GM19240 (cell line): ENCODE measurements at regions not wholly inside any gene's neighbourhood (a gene's known extent, or its start where the extent isn't known, plus 50 kb on each side); places are given as distances from the start of the nearest gene placed in this dataset.
"Not testable (repeated sequence)": the region's sequence is repeated elsewhere in the genome, so short reads cannot be mapped to it uniquely, and the experiment has no call there.

Experiments
- DNase-seq: peaks from one replicate; pipeline ENCODE4 v3.0.0; 2011; ENCODE audit warnings: low spot score; ENCODE audit not compliant: insufficient read length

DNA sequence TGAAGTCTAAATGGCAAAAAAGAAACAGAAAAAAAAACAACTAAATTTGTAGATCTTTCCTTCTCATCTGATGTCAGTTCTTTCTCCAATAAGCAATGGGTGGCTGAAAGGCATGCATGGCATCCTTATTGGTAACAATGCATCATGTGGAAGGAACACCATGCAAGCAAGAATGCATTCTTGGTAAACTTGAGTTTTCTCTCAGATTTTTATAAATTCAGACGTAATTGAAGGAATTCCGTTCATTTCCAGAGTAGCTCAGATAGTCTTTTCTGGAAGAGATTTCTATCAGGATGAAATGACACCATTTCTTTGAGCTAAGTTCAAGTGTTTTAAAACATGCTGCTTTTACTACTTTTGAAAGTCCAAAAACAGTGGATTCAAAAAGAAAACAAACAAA, 373.0 kb downstream of the COG6 start:
- no peak for DNase-seq

- no peak for DNase-seq
These were observed 375.6 kb downstream of the COG6 start for GRCh38 chr13:40031031-40031430.

DNA sequence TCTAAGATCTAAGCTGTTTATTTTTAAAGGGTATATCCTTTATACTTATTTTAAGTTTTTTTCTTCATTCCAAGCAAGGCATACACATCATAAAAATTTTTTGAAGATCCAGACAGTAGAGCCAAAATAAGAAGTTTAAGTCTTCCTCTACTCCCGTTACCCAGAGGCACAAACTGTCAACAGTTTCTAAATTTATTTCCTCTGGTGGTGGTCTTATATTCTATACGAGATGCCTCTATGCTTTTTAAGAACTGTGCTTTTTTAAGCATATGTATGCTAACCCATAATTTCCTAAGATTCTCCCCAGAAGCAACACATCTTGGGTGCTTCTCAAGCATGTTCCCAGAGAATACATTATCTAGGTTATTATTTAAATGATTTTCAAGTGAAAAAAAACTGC, 383.6 kb downstream of the COG6 start:
- no peak for DNase-seq

GRCh38 chr13:40042991-40043390, 387.5 kb downstream of the COG6 start:
- DNase-seq = no peak

- no peak for DNase-seq
These were observed 388.3 kb downstream of the COG6 start for GRCh38 chr13:40043764-40044163.

- DNase-seq = no peak
These were observed 391.9 kb downstream of the COG6 start for GRCh38 chr13:40047322-40047771.

DNA sequence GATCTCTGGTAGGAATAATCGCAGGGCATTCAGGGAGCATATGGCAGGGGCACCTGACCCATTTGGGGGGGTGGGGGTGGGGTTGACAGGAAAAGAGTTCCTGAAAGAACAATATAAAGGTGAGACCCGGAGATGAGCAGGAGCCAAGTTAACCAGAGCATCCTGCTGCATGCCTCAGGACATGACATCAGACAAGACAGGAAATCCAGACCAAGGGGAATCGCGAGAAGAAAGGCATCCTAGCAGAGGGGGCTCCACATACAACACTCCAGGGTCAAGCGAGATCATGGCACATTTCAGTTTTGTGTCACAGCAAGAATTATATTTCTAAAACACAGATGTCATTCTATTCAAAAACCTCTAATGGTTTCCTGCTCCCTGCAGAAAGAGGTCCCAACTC, 393.1 kb downstream of the COG6 start:
- no peak for DNase-seq

GRCh38 chr13:40052954-40053353, 397.5 kb downstream of the COG6 start:
- no peak for DNase-seq

DNA sequence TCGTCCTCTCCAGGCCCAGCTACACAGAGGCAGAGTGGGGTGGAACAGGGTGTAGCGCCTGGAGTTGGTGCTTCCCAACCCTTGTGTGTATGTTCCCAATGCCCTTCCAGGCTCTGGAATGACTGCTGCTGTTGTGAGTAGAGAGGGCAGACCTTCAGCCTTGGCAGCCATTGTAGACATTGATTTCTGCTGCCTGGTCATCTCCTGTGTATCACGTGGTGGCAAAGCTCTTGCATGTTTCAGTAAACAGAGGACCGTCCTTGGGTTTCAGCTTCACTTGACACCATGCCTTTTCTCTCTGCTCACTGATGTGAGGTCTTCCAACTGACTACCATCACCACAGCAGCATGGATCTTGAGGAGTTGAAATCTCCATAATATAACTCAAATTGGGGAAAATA, 397.9 kb downstream of the COG6 start:
- DNase-seq = no peak

DNA sequence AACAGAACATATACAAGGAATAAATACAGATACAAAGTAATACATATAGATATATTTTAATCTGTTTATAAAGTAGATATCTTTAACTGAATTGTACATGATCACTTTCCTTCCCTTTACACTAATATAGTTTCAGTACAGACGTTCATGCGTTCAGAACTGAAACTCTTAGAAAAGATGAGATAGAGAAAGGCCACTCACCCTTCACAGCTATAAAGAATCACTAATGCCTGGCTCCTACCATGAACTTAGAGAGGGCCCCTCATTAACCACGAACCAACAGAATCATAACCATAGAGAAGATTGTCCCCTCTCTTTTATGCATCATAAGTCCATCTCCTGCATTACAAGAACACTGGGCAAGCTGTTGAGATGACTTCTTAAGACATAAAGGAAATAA, 399.0 kb downstream of the COG6 start:
- DNase-seq = not testable (repeated sequence)

DNA sequence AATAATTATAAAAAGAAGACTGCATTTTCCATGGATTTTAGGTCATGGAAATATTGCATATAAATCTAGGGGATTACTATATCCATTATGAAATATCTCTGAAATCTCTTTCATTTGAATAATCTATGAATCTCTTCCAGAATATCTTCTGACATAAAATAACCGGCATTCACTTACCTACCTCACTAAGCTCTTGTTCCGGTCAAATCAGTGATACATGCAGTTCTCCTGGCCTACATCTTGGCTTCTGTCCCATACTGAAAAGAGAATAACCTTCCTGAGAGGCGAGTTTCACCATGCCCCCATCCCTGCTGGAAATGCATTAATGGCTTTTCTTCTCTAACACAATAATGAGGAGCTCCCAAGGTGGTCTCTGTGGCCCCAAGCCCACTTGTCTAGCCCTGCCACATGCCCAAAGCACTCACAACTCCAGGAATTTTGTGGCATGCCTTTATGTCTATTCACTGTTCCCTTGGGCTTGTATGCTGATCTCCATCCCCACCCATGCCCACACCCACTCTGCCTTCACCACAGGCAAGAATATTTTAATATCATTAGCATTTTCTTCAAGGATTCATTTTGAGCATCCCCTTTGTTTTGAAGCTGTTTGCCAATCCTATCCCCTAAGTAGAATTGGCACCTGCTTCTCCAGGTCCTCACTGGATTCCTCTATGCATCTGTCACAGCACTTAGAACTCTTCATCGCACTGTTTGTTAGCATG, 401.6 kb downstream of the COG6 start:
- DNase-seq = no peak

GRCh38 chr13:40058757-40059236, 403.3 kb downstream of the COG6 start:
- no peak for DNase-seq

DNA sequence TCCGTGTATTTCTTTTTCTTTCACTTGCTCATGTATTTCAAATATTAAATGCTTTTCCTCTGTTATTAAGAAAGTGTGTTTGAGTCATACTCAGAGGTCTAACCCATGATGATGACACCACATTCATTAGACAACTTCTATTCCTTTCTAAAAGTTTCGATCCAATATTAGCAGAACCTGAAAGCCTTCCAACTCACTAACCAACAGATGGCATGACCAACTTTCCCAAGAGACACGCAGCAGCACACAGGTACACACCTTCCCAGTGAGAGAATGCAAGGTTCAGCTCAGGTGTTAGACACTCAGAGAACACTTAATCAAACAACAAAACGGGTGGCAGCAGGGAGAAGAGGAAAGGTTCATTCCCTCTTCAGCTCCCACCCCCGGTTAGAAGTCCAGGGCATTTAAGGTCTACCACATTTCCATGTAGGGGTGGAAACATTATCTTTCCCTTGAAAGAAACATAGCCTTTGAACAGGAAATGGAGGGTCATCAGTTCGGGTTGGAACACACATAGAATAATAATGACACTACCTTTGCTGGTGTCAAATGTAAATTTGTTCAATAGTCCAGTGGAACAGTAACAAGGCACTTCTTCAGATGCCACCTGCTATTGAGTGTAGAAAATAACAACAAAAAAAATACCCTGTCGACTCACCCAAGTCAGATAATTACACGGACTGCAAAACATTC, 404.2 kb downstream of the COG6 start:
- DNase-seq = no peak

- no peak for DNase-seq
These were observed 405.0 kb downstream of the COG6 start for GRCh38 chr13:40060296-40061007.

DNA sequence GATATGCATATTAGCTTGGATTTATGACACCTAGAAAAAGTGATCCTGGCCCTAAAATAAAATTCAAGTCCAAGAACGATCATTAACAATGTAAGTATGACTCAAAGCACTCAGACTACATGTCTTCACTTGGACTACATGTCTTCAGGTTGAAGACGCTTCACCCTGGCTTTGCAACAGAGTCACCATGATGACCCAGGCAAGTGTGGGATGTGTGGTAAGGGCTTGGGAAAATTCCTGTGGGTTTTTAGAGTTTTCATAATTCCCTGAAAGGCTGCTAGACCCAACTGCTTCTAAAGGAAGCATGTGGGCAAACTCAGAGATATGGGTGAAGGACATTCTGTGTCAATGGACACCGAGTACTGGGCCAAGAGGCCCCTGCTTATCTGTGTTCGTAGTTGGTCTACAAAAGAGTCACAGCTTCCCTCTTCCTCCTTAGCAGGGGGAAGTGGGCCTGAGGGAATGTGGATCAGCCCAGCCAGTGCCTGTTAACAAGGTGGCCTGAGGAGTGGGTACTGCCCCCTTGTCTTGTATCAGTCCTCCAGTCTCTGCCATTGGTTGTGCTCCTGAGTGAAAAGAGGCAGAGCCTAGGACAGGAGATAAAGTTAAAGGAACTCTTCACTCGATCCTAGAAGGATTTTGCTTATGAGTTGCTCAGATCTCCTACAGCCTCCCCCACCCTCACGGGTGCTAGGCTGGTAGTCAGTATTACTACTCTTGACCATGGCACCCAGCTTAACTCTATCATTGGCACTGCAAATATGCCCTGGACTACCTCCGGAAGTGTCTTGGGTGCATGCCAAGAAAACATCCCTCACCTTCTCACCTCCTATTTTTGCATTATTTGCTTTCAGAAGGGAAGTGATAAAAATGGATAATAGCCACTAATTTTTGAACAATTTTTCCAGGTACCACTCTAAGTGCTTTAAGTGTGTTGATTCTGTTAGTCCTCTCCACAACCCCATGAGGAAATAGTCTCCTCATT, 406.3 kb downstream of the COG6 start:
- DNase-seq = no peak

- no peak for DNase-seq
These were observed 407.8 kb downstream of the COG6 start for GRCh38 chr13:40063278-40063698.

- DNase-seq = no peak
These were observed 408.2 kb downstream of the COG6 start for GRCh38 chr13:40063703-40064102.

DNA sequence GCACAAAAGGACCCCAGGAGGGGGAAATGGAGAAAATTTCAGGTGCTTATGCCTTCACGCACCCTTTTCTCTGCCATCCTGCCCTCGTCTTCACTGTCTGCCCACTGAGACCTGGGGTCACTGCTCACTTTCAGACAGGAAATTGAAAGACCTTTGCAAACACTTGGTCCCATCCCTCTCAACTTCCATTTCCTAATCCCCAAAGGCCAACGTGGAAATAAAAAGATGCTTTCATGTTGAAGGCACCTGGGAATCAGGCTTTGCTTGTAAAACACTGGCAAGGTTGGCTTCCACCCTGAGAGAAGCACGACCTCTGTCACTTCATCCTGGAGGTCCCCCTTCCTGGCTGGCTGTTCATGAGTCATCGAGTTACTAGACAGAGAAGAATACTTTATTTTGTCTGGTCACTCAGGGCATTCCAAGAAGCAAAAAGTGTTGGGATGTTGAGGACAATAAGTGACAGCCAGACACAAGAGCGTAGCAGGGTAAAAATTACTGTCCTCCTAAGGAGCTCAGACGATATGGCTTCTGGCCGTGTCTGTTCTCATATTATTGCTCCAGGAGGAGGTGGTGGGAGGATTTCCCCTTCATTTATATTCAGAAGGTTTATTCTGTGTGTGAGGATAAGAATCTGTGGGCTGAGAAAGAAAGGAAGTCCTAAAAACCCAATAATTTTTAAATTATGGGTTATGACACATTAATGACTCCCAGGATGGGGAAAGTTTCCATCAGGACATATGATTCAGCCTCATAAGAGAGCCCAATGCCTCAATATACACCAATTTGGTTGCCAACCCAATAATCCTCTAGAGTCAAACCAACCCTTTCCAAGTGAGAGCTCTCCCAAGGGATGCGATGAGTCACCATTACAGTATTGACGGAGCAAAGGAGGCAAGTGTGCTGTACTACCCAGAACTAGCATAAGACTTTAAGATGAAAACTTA, 409.0 kb downstream of the COG6 start:
- DNase-seq = no peak

DNA sequence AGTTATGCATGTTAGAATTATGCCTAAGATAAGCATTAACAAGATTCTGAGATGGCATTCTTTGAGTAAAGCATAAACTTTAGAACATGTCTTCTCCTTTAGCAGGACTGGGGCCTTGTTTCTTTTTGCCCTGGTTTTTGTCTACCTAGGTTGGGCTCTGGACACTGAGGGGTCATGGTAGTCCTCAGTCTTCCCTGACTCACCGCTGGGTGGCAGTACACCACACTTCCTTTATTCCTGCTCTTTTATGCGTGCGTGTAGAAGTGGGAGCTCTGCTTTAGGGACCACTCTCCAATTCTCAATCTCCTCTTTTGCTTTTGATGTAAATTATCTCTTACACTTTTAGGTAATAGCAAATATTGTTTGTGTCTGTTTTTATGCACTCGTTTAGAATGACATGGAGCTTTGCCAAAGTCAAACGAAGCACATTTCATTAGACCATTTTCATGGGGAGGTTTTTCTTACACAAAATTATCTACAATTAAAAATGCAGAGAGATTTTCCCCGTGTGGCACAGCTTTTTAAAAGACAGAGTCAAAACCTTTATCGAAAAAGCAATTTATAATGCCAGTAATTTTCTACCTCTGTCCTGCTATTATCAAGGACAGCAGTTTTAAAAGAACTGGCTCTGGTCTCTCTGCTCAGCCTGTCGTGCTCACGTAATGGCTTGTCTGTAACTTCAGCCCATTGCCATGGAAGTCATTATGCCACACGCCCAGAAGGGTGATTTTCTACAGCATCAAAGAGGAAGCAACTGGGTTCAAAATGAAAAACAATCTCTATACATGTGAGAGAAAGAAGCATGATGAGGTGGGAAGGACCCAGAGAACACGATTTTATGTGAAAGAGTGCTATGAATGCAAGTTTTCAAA, 413.9 kb downstream of the COG6 start:
- peak; percentile 38 for DNase-seq
